ENCODE measurements at regions not wholly inside any gene's neighbourhood (a gene's known extent, or its start where the extent isn't known, plus 50 kb on each side); places are given as distances from the start of the nearest gene placed in this dataset.

GRCh38 chr1:201739080-201739479 is 89.9 kb upstream of the IPO9 start:
- Mint-ChIP-seq H3K36me3 (ENCODE audit: low read depth) (0 out of 3 replicates have a peak, but pooled peaks cover 3% of the 10 kb centered on the region), H3K27me3 (ENCODE audit: insufficient read depth, low read depth, poor library complexity) (peaks cover 14% of the 10 kb centered on the region), H3K4me1 (peaks cover 67% of the 10 kb centered on the region), H3K4me3 (peak overlapping the region; percentile 93), H3K9me3 (no peaks in the 10 kb centered on the region), H3K27ac (peak overlapping the region; percentile 85)
- TF ChIP-seq EZH2phosphoT487 (IDR thresholded peaks at IDR 0.05; ENCODE audit: unreplicated experiment) (no peak), POLR2AphosphoS5 (IDR thresholded peaks at IDR 0.05; ENCODE audit: low read depth) (peak; percentile 34; the same call in 1 of the 2 replicates), CREB1 (CRISPR knock-in tag; IDR thresholded peaks at IDR 0.05; ENCODE audit: low read depth) (no peak), ZNF462 (CRISPR knock-in tag; IDR thresholded peaks at IDR 0.05) (no peak)
- peak overlapping the region; percentile 97 for H3K4me3 ChIP-seq
- peak; percentile 57 for DNase-seq (ENCODE audit: low spot score)
- H3K36me3 ChIP-seq (ENCODE audit: insufficient read depth), result no peaks in the 10 kb centered on the region
- 0 out of 2 replicates have a peak, but pooled peaks cover 6% of the 10 kb centered on the region for H3F3A ChIP-seq (replicated peaks; ENCODE audit: low read depth)
- no peaks in the 10 kb centered on the region for H3K9me2 ChIP-seq (ENCODE audit: insufficient read depth)
- ATAC-seq, result peak; percentile 11
- peak overlapping the region; percentile 96 for H2AFZ ChIP-seq
- H3K4me2 ChIP-seq, result peak overlapping the region; percentile 98
- H4K20me1 ChIP-seq (replicated peaks; ENCODE audit: insufficient read depth), result peaks cover 10% of the 10 kb centered on the region
- H3K27me3 ChIP-seq (ENCODE audit: insufficient read depth), result no peaks in the 10 kb centered on the region; the same call in 1 of the 2 replicates
- H3K27ac ChIP-seq (ENCODE audit: low read depth), result no peak overlapping the region; the same call in 1 of the 2 replicates
- peaks cover 31% of the 10 kb centered on the region for H3K79me2 ChIP-seq (replicated peaks; ENCODE audit: insufficient read depth)
- peaks cover 58% of the 10 kb centered on the region for H3K4me1 ChIP-seq (ENCODE audit: insufficient read depth)

GRCh38 chr1:201739492-201740085 is 89.4 kb upstream of the IPO9 start:
- H3K4me3 Mint-ChIP-seq, result peak overlapping the region; percentile 93

More at GRCh38 chr1:201739492-201740085, 89.4 kb upstream of the IPO9 start:
- Histone ChIP-seq H2AFZ (peak overlapping the region; percentile 96), H3K79me2 (replicated peaks; ENCODE audit: insufficient read depth) (peaks cover 36% of the 10 kb centered on the region), H3K9me2 (ENCODE audit: insufficient read depth) (no peaks in the 10 kb centered on the region), H3K36me3 (ENCODE audit: insufficient read depth) (no peaks in the 10 kb centered on the region), H3F3A (replicated peaks; ENCODE audit: low read depth) (0 out of 2 replicates have a peak, but pooled peaks cover 6% of the 10 kb centered on the region), H3K4me3 (peak overlapping the region; percentile 97), H3K27ac (ENCODE audit: low read depth) (no peak overlapping the region; the same call in 1 of the 2 replicates), H3K27me3 (ENCODE audit: insufficient read depth) (no peaks in the 10 kb centered on the region; the same call in 1 of the 2 replicates), H3K4me2 (peak overlapping the region; percentile 98), H4K20me1 (replicated peaks; ENCODE audit: insufficient read depth) (peaks cover 10% of the 10 kb centered on the region), H3K4me1 (ENCODE audit: insufficient read depth) (peaks cover 58% of the 10 kb centered on the region)
- no peaks in the 10 kb centered on the region for H3K9me3 Mint-ChIP-seq
- peaks cover 12% of the 10 kb centered on the region for H3K27me3 Mint-ChIP-seq (ENCODE audit: insufficient read depth, low read depth, poor library complexity)
- DNase-seq (ENCODE audit: low spot score) (peak; percentile 90), ATAC-seq (peak; percentile 73)
- H3K4me1 Mint-ChIP-seq, result peaks cover 67% of the 10 kb centered on the region
- H3K27ac Mint-ChIP-seq, result peak overlapping the region; percentile 85
- H3K36me3 Mint-ChIP-seq (ENCODE audit: low read depth), result 0 out of 3 replicates have a peak, but pooled peaks cover 3% of the 10 kb centered on the region
- TF ChIP-seq POLR2AphosphoS5 (IDR thresholded peaks at IDR 0.05; ENCODE audit: low read depth), result peak; percentile 2; the same call in 1 of the 2 replicates
- TF ChIP-seq JUNB (IDR thresholded peaks at IDR 0.05; ENCODE audit: unreplicated experiment), result no peak
